Caco-2 (cell line): ENCODE measurements at regions not wholly inside any gene's neighbourhood (a gene's known extent, or its start where the extent isn't known, plus 50 kb on each side); places are given as distances from the start of the nearest gene placed in this dataset.

Experiments
- BruUV-seq: library from RNA; stranded (reverse); fragments of 400-500 nt; replicated peaks from 2 replicates; lab custom pipeline; 2021; lab: Mats Ljungman, UMichigan
- CTCF ChIA-PET: fragments of 300-600 bp; sonication (Branson Sonifier 250); formaldehyde crosslinking; loops from one replicate; lab custom pipeline; 2022; ENCODE audit warnings: antibody characterized with exemption; lab: Charles Lee
- POLR2A ChIA-PET: fragments of 300-600 bp; sonication (Branson Sonifier 250); formaldehyde crosslinking; loops from one replicate; lab custom pipeline; 2022; ENCODE audit warnings: antibody characterized with exemption; lab: Charles Lee
- DNase-seq, 2 experiments: peaks; one replicate each; pipeline versions ENCODE4 v3.0.0 to v3.0.0-alpha.2; 2020 to 2022
- H3K27me3 ChIP-seq: replicated peaks from 2 replicates; pipeline ENCODE4 v1.6.0; 2011; ENCODE audit warnings: low read length; ENCODE audit not compliant: control insufficient read depth, insufficient read depth
- H3K36me3 ChIP-seq: 2 replicates; pipeline ENCODE4 v1.5.1; 2011; ENCODE audit warnings: low read length; ENCODE audit not compliant: control insufficient read depth, insufficient read depth
- H3K4me1 ChIP-seq: fragments of 250-450 bp; sonication (Bioruptor Pico); 2 replicates; pipeline ENCODE4 v1.5.1; 2020; ENCODE audit warnings: mild to moderate bottlenecking
- H3K4me3 ChIP-seq: 2 replicates; pipeline ENCODE4 v1.5.1; 2011; ENCODE audit warnings: low read depth, mild to moderate bottlenecking, control low read depth, low read length
- H3K9me3 ChIP-seq: fragments of 250-450 bp; sonication (Bioruptor Pico); 2 replicates; pipeline ENCODE4 v1.5.1; 2020; ENCODE audit warnings: mild to moderate bottlenecking, moderate library complexity
- H3K27ac Mint-ChIP-seq: one replicate; pipeline ENCODE4 v1.8.0; 2022; ENCODE audit warnings: mixed read lengths; ENCODE audit not compliant: unreplicated experiment
- H3K27me3 Mint-ChIP-seq: one replicate; pipeline ENCODE4 v1.8.0; 2022; ENCODE audit warnings: mixed read lengths; ENCODE audit not compliant: insufficient read depth, unreplicated experiment
- H3K36me3 Mint-ChIP-seq: one replicate; pipeline ENCODE4 v1.8.0; 2022; ENCODE audit warnings: mild to moderate bottlenecking, mixed read lengths; ENCODE audit not compliant: insufficient read depth, unreplicated experiment
- H3K4me1 Mint-ChIP-seq: one replicate; pipeline ENCODE4 v1.8.0; 2022; ENCODE audit warnings: low read depth, mixed read lengths; ENCODE audit not compliant: unreplicated experiment
- H3K4me3 Mint-ChIP-seq: one replicate; pipeline ENCODE4 v1.8.0; 2022; ENCODE audit warnings: mild to moderate bottlenecking, moderate library complexity, mixed read lengths; ENCODE audit not compliant: unreplicated experiment
- H3K9me3 Mint-ChIP-seq: one replicate; pipeline ENCODE4 v1.8.0; 2022; ENCODE audit warnings: mixed read lengths; ENCODE audit not compliant: unreplicated experiment
- intact Hi-C: fragments of 100-400 bp; cut with micrococcal nuclease; formaldehyde crosslinking; loops from one replicate; pipeline ENCODE4 v1.10.0; 2022; ENCODE audit not compliant: unreplicated experiment
- TF ChIP-seq, protein P1 (sequence below), 2 experiments: fragments of 200-600 bp in 1 of 2; IDR thresholded peaks; 1 replicate in 1 of 2; 2 replicates in 1 of 2; pipeline versions ENCODE4 v1.5.1 to v1.8.0; 2011 to 2022; ENCODE audit warnings: antibody characterized with exemption in 1 of 2, control low read depth in 1 of 2, inconsistent platforms in 1 of 2, low read depth in 1 of 2, low read length in 1 of 2, mild to moderate bottlenecking in 1 of 2, moderate library complexity in 1 of 2; ENCODE audit not compliant: insufficient read depth in 1 of 2, severe bottlenecking in 1 of 2, unreplicated experiment in 1 of 2

DNA sequence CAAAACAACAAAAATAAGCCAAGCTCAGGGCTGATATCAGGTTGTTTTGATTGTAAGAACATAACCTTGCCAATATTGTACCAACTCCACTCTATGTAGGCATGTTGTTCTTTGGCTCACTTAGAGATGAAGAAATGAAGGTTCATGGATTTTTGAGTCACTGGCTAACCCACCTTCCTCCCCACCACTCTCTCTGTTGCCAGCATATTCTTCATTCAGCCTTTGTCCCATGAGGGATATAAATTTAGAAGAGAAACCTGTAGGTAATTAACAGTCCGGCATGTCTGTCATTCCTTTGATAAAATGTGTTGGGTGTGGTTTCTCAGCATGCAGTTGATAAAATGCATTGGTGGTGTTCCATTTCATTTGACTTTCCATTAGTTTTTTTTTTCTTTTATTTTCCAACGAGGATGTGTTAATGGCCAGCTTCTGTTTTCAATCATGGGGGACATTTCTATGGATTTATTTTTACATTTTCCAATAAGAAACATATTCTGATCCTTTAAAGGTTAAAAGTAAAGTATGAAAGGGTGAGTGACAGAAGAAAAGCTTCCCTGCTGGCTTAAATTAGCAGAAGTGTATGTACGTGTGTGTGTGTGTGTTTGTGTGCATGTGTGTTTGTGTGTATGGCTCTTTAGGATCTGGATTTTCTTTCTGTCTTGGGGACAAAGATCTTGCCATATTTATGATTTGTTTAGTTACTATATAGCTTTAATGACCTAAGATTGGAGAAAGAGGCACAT is 166.2 kb upstream of the KCNJ16 start:
- Mint-ChIP-seq H3K4me1 (peaks cover 6% of the 10 kb centered on the region), H3K27me3 (no peaks in the 10 kb centered on the region), H3K36me3 (no peaks in the 10 kb centered on the region), H3K4me3 (no peak overlapping the region), H3K9me3 (no peaks in the 10 kb centered on the region), H3K27ac (no peak overlapping the region)
- ChIA-PET POLR2A (no interaction called here), CTCF (interaction anchor here (0.5 kb wide), 1 partner anchor 616 kb away, joined by 3 read pairs; no protein-coding TSS in a partner anchor)
- Histone ChIP-seq H3K27me3 (no peaks in the 10 kb centered on the region), H3K4me1 (peaks cover 8% of the 10 kb centered on the region; the same call in 1 of the 2 replicates), H3K4me3 (no peak overlapping the region), H3K9me3 (no peaks in the 10 kb centered on the region), H3K36me3 (no peaks in the 10 kb centered on the region)
- BruUV-seq, result no TSS peak
- no peak for DNase-seq
- TF ChIP-seq, protein P1, sequence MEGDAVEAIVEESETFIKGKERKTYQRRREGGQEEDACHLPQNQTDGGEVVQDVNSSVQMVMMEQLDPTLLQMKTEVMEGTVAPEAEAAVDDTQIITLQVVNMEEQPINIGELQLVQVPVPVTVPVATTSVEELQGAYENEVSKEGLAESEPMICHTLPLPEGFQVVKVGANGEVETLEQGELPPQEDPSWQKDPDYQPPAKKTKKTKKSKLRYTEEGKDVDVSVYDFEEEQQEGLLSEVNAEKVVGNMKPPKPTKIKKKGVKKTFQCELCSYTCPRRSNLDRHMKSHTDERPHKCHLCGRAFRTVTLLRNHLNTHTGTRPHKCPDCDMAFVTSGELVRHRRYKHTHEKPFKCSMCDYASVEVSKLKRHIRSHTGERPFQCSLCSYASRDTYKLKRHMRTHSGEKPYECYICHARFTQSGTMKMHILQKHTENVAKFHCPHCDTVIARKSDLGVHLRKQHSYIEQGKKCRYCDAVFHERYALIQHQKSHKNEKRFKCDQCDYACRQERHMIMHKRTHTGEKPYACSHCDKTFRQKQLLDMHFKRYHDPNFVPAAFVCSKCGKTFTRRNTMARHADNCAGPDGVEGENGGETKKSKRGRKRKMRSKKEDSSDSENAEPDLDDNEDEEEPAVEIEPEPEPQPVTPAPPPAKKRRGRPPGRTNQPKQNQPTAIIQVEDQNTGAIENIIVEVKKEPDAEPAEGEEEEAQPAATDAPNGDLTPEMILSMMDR (IDR thresholded peaks at IDR 0.05; ENCODE audit: insufficient read depth in 1 of 2, low read depth in 1 of 2, low read length in 1 of 2, severe bottlenecking in 1 of 2, unreplicated experiment in 1 of 2), result no peak
- intact Hi-C loops, result loop anchor here (10.0 kb wide), 1 partner anchor 166 kb away; the partner anchor contains the start of gene KCNJ16

DNA sequence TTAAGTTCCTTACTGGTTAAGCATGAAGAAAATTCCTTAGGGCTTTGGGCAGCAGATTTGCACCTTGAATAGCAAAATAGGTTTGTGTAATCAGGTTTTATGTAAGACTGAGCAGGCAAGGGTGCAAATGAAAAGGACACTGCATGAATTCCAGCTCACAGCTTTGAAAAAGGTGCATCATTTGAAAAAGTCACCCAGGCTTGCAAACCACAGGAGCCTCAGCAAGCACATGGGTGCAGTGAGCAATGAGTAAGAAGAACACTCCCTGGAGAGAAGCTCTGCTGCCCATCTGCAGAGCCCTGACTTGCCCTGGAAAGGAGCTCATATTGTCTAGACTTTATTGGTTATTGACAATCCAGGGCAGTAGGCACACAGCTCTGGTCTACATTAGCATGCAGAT is 165.6 kb upstream of the KCNJ16 start:
- intact Hi-C loops, result loop anchor here (10.0 kb wide), 1 partner anchor 165 kb away; the partner anchor contains the start of gene KCNJ16
- no peaks in the 10 kb centered on the region for H3K27me3 Mint-ChIP-seq
- H3K36me3 Mint-ChIP-seq, result no peaks in the 10 kb centered on the region
- H3K27ac Mint-ChIP-seq, result no peak overlapping the region
- POLR2A ChIA-PET, result no interaction called here
- no peak overlapping the region for H3K4me3 ChIP-seq
- no peak for DNase-seq
- TF ChIP-seq, protein P1 (IDR thresholded peaks at IDR 0.05; ENCODE audit: insufficient read depth in 1 of 2, low read depth in 1 of 2, low read length in 1 of 2, severe bottlenecking in 1 of 2, unreplicated experiment in 1 of 2), result no peak
- no peaks in the 10 kb centered on the region for H3K27me3 ChIP-seq
- peaks cover 8% of the 10 kb centered on the region; the same call in 1 of the 2 replicates for H3K4me1 ChIP-seq
- H3K9me3 ChIP-seq, result no peaks in the 10 kb centered on the region
- CTCF ChIA-PET, result no interaction called here
- BruUV-seq, result no TSS peak
- no peaks in the 10 kb centered on the region for H3K36me3 ChIP-seq
- no peak overlapping the region for H3K4me3 Mint-ChIP-seq
- H3K9me3 Mint-ChIP-seq, result no peaks in the 10 kb centered on the region
- peaks cover 6% of the 10 kb centered on the region for H3K4me1 Mint-ChIP-seq

DNA sequence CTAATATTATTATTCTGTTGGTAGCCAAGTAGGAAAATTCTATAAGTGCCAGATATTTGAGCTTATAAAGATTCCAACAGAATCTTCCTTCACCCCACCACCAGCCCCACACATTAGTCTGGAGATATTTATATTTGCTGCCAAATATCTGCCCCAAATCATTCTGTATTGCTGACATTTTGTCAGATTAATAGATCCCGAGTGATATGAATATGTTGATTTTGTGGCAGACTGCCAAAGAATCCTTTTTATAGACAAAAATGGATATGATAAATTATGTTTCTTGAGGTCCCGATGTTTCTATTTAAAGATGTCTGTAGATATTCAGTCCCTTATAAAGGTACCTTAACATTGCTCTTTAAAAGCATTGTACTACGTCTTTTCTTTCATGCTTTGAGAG is 162.2 kb upstream of the KCNJ16 start:
- H3K27me3 Mint-ChIP-seq, result no peaks in the 10 kb centered on the region
- TF ChIP-seq, protein P1 (IDR thresholded peaks at IDR 0.05; ENCODE audit: insufficient read depth in 1 of 2, low read depth in 1 of 2, low read length in 1 of 2, severe bottlenecking in 1 of 2, unreplicated experiment in 1 of 2), result no peak
- ChIA-PET POLR2A (no interaction called here), CTCF (no interaction called here)
- peaks cover 6% of the 10 kb centered on the region for H3K4me1 Mint-ChIP-seq
- no peaks in the 10 kb centered on the region for H3K9me3 Mint-ChIP-seq
- H3K27me3 ChIP-seq, result no peaks in the 10 kb centered on the region
- H3K9me3 ChIP-seq, result no peaks in the 10 kb centered on the region
- BruUV-seq, result no TSS peak
- no peak overlapping the region for H3K4me3 Mint-ChIP-seq
- H3K4me1 ChIP-seq, result peaks cover 8% of the 10 kb centered on the region; the same call in 1 of the 2 replicates
- no peak overlapping the region for H3K4me3 ChIP-seq
- DNase-seq, result no peak
- intact Hi-C loops, result loop anchor here (5.0 kb wide), 1 partner anchor 101 kb away; no protein-coding TSS in a partner anchor
- no peaks in the 10 kb centered on the region for H3K36me3 Mint-ChIP-seq
- no peaks in the 10 kb centered on the region for H3K36me3 ChIP-seq
- H3K27ac Mint-ChIP-seq, result no peak overlapping the region
